ENCODE measurements at regions not wholly inside any gene's neighbourhood (a gene's known extent, or its start where the extent isn't known, plus 50 kb on each side); places are given as distances from the start of the nearest gene placed in this dataset.
"Not testable (repeated sequence)": the region's sequence is repeated elsewhere in the genome, so short reads cannot be mapped to it uniquely, and the experiment has no call there.

DNA sequence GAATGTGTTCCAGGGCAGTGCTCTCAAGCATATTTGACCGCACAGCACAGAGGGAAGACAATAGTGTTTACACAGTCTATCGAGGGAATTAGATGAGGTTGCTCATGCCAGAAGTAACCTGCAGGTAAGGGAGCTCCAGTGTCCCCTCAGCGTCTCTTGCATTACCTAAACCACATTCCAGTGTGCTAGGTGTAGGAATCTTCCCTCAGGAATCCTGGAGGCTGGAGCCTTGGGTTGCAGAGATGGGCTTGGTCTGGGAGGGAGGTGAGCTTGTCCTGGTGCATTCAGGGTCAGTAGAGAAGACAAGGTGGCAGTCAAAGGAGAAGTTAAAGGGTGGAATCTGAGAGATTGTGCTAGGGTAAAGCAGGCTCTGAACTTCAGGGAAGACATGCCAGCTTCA, 56.3 kb downstream of the SOX14 start:
- DNase-seq = no peak

DNA sequence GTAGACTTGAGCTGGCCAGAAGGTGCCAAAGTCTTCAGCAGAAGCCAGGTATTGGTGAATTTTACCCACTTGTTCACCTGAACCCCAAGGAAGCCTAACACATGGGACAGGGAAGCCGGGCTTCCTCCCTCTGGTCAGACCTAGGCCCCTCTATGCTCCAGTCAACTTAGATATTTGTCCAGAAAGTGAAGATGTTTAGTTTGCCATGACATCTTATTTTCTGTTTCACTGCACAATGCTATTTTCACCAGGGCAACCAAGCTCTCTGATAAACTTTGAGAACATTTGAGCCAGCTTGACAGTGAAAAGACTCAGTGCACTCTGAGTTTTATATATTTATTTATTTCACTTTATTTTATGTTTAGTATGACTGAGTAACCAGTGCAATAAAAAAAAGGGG, 71.0 kb downstream of the SOX14 start:
- DNase-seq = no peak

DNA sequence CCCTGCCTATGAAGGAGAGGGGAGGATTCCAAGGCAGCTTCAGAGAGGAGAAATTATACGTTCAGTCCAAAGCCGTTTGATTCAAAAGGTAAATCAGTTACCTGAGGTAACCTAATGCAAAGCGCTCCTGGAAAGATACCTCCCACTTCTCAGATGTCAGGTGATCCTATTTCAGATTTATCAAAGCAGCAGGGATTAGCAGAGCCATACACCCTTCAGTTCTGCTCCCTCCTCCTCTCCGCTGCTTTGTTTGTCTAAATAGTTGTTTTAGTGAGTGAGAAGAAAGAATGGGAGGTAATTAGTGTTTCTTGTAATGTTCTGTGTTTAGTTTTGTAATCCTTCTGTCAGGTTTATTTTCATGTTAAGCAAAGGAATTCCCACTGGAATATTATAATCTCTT, 81.1 kb downstream of the SOX14 start:
- no peak for DNase-seq

DNA sequence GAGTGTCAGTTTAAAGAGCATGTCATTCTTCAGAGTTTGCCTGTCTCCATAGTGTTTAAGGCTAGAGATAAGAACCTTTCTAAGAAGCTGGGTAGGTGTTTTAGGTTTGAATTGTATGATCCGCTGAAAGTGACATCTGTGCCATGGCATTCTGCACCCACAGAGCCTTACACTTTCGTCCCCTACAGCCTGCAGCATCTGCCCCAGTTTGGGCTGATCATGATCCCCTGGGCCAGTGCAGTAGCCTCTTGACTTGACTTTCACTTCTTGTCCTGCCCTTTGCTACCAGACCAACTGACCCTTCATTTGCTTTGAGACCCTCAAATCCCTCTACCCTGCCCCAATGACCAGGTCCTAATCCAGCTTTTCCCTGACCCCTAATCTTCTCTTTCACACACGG, 81.6 kb downstream of the SOX14 start:
- no peak for DNase-seq

DNA sequence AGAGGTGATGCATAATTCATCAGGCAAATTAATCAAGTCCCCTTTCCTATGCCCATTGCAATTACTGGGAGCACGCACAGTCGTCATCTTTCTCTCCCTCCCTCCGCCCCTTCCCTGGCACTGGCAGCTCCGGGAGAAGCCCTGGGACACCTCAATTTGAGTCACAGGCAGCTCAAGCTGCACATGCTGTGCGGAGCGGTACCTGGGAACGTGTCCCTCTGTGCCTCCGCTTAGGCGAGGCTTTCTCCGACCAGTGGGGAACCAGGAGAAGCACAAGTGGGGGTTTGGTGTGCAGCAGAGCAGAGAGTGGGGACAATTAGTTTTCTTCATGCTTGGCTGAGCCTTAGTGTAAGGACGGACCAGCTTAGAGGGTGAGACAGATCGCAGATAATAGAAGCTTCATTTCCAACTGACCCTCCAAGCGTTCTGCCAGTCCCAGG, 88.3 kb downstream of the SOX14 start:
- no peak for DNase-seq

DNA sequence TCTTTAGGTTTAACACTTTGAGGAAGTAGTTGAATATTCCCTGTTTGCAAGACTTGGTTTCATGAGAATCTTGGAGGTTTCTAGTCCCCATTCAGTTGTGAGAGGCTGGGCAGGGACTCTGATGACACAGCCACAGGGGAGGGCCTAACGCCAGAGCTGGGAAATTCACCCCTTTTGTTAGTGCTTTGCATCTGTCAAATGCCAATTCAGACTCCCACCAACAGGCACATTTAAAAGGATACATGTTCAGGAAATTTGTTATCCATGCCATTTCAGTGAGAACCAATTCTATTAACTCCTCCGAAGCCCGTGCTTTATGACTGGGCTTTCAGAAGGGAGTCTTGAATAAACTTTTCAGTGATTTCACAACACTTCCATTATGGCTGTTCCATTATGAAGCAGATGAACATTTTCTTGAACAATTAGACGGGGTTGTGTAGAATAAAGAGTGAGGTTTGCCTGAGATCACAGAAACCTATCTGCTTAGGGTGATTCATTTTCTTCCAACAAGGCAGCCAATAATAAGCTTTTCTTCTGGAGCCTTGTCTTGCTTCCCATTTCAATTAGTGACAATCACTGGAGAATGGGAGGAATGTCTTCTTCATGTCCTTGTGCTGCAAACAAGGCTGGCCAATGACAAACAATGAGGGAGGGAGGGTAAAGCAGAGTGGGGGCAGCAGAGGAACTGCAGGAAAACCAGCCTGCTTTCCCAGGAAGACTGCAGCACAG, 90.6 kb downstream of the SOX14 start:
- no peak for DNase-seq

DNA sequence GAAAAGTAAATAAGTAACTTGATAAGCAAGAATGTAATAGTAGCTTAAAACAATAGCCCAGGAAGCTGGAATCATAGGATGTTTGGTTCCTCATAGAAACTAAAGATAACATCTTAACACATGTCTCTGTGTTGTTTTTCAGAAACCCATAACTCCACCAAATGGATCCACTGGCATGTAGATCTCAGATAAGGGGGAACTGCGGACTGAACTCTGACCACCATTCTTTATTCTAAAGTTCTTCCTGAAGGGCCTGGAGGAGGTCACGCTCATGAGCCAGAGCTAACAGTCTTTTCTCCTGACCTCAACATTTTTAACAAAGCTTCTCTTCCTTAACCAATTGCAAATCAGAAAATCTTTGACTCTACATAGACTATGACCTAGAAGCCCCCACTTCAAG, 101.9 kb downstream of the SOX14 start:
- no peak for DNase-seq

GRCh38 chr3:137866933-137867332, 102.8 kb downstream of the SOX14 start:
- DNase-seq = no peak

GRCh38 chr3:137867611-137868010, 103.5 kb downstream of the SOX14 start:
- no peak for DNase-seq

GRCh38 chr3:137869022-137869421, 104.9 kb downstream of the SOX14 start:
- no peak for DNase-seq

GRCh38 chr3:137872589-137872988, 108.5 kb downstream of the SOX14 start:
- DNase-seq = not testable (repeated sequence)

GRCh38 chr3:137896842-137897241, 113.1 kb upstream of the CLDN18 start:
- not testable (repeated sequence) for DNase-seq

DNA sequence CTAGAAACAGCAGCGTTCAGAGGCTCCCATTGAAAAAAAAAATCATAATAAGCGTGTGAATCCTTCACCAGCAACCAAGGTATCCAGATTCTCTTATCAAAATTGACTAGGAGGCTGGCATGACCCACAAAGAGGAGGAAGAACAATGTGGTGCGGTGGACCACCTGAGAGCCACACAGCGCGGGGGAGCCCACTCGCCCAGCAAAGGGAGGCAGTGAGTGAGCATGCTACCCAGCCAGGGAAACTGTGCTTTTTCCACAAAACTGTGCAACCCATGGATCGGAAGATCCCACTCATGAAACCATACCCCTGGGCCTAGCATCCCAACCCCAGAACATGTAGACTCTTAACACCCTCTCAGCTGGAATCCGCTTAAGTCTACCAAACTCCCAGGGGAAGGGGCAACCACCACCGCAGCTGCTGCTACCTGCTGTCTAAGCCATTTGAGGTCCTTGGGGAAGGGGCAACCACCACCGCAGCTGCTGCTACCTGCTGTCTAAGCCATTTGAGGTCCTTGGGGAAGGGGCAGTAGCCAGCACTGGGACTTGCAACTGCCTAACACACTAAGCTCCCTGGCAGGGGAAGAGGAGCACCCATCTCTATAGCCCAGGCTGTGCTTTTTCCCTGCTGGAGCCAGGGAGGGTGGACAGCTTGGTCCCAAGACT, 102.8 kb upstream of the CLDN18 start:
- no peak for DNase-seq

DNA sequence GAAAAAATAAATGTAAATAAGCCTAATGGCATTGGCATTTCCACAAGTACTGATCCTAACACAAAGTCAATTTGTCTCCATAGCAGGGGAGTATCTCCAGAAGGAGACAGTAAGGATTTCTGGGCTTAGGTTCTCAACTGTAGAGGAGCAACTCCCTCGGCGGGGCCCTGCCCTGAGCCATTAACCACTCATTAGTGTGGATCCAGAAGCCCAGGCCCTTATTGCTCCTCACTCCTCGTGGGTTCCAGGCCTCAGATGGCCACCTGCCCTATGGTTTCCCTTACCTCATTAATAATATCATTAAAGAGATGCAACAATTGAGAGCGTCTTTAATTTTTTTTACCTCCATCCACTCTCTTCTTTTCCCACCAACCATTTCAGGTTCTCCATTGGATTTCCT, 85.3 kb upstream of the CLDN18 start:
- DNase-seq = no peak

- DNase-seq = no peak
These were observed 84.9 kb upstream of the CLDN18 start for GRCh38 chr3:137925080-137925479.

- no peak for DNase-seq
These were observed 83.0 kb upstream of the CLDN18 start for GRCh38 chr3:137926991-137927390.

DNA sequence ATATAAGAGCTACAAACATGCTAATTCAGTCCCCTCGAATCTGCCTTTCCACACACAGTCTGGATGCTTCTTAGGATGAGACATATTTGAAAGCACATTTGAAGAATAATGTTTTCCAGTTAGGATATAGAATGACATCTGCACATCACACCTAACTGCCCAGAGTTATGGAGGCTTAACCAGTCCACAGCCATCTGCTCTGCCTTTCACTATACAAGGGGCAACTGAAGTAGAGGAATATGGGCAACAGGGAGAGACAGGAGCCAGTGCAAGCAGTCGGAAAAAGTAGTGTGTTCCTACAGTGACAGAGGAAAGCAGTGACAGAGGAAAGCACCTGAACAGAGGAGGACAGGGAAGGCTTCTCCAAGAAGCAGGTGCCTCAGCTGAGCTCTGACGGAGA, 79.0 kb upstream of the CLDN18 start:
- no peak for DNase-seq

GRCh38 chr3:137938876-137939275, 71.1 kb upstream of the CLDN18 start:
- DNase-seq = no peak

GRCh38 chr3:137944593-137944992, 65.4 kb upstream of the CLDN18 start:
- no peak for DNase-seq

GRCh38 chr3:137946356-137946973, 63.5 kb upstream of the CLDN18 start:
- DNase-seq = peak; percentile 68

DNA sequence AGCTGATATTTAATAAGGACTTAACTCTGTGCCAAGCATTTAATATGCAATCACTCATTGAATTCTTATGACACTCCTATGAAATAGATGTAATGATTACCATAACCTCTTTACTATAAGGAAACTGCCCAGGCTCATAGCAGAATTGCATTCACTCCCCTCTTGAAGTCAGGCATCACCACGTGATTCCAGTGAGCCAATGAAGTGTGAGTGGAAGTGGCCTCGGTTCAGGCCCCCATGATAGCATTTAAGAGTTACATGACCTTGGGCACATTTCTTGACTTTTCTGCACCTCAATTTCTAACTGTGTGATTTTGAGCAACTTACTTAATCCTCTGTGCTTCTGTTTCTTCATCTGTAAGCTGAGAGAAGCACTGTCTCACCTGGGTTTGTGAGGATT, 62.8 kb upstream of the CLDN18 start:
- no peak for DNase-seq

GRCh38 chr3:137948400-137949072, 61.4 kb upstream of the CLDN18 start:
- no peak for DNase-seq

DNA sequence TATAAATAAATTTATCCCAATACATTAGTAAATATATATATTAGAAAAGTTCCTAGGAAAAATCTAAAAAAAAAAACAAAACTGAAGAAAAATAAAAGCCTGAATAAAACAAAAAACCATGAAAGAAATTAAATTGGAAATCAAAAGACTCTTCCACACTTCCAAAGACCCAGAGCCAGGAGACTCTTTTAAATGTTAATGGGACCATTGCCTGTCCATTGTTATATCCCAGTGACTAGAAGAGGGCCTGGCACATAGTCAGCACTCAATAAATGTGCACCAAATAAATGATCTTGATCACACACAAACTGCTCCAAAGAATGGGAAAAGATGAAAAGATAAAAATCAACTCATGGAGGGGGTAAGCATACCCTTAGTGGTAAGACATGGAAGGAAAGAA, 51.3 kb upstream of the CLDN18 start:
- no peak for DNase-seq
